Astrocyte of the hippocampus (primary cell): ENCODE measurements at regions not wholly inside any gene's neighbourhood (a gene's known extent, or its start where the extent isn't known, plus 50 kb on each side); places are given as distances from the start of the nearest gene placed in this dataset.

Experiments used
- DNase-seq: peaks from one replicate; pipeline ENCODE4 v3.0.0; 2011; ENCODE audit warnings: low read depth, low spot score

DNA sequence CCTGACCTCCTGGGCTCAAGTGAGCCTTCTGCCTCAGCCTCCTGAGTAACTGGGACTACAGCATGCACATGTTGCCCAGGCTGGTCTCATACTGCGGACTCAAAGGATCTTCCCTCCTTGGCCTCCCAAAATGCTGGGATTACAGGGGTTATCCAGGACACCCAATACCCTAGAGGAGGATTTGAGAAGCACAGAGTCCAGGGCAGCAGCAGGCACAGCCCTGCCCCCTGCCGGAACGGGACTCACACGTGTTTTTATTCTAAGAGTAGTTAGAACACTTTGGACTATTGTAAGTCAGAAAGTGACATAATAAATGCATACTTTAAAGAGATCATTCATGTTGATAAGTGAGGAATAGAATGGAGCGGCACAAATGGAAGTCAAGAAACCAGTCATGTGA lies 80.2 kb downstream of the C6orf118 start:
- no peak for DNase-seq

DNA sequence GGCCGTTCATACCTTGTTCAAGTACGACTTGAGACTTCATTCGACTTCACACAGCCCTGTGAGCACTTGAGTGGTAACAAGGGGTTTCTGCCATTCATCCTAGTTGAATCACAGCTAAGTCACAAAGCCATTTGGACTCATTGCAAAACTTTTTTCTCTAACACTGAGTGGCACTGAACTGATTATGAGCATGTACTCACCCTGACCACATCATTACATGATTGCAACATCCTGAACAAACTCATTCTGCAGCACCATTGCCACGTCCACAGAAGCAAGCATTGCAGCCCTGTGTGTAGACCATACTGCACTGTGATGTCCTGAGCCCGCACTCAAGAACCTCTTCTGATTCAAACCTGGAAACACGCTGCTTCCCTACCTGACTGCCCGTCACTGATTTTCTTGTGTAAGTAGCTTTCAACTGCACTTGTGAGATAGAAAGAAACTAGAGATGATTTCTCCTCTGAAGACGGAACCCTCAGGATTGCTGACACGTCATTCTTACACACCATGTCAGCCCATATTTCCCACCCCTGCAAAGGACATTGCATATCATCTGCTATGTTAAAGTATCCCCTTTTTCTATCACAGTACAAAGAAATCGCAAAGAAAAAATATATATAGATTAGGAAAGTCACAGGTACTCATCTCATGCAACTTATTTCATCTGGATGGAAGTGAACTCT lies 81.6 kb downstream of the C6orf118 start:
- peak; percentile 50 for DNase-seq

DNA sequence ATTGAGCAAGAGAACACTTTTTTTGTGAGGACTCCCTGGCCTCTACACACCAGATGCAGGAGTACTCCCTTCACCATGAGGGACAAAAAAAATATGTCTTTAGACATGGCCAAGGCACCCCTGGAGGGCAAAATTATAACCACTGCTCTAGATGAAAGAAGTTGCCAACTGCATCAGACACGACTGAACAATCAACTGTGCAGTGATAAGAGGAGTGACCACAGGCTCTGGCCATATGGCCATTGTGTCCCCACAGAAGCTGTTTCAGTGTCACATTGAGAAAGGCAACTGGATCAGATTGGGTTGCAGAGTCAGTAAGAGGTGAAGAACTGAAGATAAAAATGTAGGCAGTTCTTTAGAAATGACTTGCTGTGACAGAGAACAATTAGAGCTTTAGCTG lies 85.7 kb downstream of the C6orf118 start:
- no peak for DNase-seq

DNA sequence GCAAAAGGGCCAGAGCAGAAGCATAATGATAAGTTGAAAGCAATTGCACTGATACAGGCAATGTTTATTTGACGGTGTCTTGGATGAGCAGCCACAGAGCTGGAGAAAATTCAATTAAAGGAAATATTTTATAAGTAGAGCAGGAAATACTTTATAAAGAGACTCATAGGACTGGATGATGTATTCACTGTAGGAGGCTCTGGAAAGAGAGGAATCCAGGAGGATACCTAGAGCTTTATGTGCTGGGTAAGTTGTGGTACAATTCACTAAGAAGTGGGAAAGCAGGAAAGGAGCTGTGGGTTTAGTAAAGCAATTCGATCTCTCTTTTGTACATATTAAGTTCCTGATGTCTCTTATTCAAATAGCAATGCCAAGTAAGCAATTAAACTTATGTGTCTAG lies 86.3 kb downstream of the C6orf118 start:
- no peak for DNase-seq

DNA sequence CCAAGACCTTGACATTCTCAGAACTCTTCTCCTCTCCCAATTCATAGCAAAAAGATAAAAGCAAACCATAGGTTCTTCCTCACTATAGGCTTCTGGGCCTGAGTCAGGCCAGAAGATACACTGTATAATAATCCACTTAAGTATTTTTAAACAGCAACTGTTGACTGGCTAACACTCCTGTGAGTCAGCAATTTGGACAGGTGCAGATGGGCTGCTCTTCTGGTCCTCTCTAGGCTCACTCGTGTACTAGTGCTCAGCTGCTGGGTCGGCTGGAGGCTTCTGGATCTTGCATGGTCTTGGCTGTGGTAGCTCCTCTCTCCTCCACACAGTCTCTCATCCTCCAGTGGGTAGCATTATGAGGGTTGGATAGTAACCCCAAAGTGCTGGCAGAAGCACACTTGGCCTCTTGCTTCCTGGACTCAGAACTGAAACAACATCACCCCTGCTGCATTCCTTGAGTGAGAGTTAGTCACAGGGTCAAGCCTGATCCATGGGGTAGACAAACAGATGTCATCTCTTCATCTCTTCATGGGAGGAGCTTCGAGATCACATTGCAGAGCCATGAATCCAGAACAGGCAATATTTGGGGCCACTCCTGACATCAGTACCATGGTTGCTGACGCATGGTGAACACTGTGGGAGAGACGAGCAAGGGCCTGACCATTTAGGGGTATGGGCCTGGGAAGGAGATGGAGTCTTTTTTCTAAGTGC lies 86.9 kb downstream of the C6orf118 start:
- no peak for DNase-seq

DNA sequence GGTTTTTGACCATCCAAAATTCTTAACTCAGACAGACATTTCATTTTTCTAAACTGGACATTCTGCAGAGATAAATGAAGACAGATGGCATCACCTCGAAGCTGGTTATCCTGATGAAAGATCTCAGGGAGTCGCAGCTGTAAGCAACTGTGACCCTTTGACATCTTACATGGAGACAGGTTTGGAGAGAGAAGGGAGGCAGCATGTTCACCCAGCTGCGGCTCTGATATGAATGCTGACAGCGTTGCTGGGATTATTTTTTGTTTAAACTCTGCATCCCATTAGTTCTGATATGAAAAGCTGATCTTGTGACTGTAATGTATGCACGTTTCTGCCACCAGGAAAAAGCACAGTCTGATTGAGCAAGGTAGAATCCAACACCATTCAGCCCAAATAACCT lies 89.4 kb downstream of the C6orf118 start:
- no peak for DNase-seq

DNA sequence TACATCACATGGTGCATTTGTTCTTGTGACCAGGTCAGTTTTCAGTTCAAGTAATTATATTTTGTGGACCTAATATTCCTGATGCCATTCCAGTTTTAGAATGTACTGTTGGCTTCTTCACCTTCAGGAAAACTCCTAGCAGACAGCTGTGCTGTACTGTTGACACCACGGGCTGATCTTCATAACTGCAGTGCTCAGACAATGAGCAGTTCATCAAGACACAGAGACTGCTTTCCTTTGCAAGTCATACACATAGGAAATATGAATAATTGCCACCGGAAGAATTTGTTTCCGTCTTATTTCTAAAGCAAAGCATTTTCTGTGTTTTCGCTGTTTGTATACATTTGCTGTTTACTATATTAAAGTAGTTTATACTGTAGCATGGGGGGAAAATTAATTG lies 89.8 kb downstream of the C6orf118 start:
- DNase-seq: no peak

DNA sequence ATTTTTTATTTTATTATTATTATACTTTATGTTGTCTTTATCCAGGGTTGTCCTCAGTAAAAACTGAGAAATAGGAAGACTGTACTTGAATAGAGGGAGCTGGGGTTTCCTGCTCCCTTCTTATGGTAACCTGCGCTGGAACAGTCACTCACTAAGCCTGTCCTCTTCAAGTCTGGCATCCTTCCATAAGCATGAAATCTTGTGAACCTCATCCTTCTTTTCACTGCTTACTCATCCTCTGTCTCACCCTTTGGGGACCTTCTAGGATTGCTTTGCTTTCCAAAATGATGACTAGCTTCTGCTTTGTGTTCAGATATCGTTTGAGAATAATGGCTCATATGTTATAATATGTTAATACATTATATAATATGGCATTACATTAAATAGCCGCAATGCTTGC lies 90.6 kb downstream of the C6orf118 start:
- peak; percentile 34 for DNase-seq

DNA sequence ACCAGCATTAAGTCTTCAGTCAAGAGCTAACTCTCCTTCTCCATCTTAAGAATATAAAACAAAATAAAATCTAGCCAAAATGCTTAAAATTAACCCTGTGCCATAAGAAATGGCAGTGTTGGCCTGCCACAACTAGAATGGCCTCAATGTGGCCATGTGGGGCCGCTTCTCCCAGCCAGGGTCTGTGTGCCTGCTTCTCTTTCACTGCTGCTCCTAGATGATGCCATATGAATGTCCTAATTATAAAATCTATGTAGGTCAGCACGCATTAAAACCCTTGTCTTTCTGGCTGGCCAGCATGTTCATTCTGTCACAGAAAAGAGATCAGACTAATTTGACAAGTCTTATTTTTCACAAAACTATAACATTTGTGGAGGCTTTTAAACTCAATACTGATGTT lies 102.6 kb downstream of the C6orf118 start:
- no peak for DNase-seq

DNA sequence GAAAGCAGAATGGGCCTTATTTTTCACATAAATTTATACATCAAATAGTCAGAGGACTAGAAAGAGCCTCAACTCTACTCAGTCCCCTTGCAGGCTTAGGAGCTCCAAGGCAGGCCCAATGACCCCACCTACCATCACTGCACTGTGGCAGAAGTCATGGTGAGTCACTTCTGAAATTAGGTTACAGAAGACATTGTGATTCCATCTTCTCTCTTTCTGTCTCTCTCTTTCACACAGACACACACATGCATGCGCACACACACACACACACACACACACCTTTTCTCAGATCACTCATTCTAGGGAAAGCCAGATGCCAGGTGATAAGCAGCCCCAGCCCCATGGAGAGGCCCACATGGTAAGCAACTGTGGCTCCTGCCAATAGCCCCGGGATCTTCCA lies 103.8 kb downstream of the C6orf118 start:
- DNase-seq: no peak

DNA sequence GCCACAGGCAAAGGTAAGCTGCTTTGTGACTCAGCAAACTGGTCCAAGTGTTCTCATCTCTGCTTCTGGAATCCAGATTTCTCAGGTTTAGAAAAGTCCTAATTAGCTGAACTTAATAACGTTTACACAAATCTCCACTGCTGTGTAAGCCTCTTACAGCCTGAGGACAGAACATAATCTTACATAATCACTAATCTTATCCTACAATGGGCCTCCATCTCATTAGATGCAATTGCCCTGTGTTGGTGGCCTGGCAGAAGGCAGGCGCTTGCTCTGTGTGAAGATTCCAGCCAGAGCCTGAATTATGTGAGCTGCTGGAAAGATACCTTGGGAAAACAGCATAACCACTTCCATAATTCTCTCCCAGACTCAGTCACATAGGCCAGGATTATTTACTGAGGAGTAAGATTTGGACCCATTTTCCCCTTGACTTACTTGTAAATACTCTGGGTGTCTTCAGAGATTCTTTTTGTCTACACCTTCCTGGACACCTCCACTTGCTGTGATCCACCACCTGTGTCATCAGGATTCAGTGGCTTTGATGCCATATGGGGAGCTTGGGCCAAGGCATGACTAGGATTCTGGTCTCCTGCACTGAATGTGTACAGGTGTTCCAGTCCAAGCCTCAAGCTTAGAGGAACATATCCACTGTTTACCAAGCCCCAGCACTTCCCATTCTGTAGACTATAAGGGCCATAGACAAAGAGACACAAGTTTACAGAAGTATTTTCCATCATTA lies 104.4 kb downstream of the C6orf118 start:
- DNase-seq: no peak

DNA sequence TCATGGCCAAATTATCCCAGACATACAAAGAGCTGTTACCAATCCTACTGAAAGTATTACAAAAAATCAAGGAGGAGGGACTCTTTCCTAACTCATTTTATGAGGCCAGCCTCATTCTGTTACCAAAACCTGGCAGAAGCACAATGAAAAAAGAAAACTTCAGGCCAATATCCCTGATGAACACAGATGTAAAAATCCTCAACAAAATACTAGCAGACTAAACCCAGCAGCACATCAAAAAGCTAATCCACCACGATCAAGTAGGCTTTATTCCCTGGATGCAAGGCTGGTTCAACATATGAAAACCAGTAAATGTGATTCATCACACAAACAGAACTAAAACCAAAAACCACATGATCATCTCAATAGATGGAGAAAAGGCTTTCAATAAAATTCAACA lies 109.2 kb downstream of the C6orf118 start:
- no peak for DNase-seq

DNA sequence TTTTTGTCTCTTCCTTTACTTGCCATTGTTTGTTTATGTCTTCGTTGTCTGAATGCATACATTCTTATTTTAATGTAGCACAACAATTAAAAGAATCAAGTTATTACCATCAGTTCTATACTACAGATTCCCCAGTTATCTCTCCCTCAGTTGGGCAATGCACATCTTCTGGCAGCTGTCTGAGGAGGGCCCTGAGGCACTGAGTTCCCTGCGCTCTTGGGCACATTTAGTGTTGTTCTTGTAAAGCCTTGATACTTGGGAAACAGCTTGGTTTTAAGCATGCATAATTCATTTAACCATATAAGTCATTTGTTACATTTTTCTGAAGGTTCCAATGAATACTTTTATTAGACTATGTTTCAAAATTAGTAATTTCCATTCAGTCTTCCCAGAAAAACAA lies 117.9 kb downstream of the C6orf118 start:
- no peak for DNase-seq

DNA sequence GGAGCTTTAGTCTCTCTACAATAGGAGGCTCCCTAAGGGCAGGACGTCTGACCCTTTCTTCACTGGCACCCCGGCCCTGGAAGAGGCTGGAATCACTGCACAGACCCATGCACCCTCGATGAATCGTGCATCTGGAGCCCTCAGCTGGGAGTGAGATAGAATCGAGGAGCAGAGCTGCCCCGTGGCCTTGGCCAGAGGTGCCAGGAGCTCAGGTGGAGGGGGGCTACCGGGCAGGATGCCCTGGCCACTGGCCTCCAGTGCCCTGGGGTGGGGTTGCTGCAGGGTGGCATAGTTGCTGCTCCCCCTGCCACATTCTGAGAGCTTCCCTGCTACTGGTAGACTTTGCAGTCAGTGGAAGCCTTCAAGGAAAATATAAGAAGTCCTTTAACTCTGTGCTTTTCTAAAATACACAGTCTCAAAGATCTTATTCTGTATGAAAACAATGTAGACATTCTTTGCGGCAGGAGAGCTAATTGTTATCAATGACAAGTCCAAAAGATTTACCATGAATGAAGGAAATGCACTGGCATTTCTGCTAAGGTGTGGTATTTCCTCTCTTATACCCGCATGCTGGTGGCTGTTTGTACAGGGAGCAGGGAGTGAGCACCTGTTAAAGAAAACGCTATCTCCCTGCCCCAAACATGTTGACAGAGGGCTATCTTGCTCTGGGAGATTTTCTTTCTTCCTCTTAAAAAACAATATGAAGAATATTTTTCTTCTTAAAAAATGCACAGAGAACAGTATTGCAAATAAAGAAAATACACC lies 122.8 kb downstream of the C6orf118 start:
- DNase-seq: no peak

DNA sequence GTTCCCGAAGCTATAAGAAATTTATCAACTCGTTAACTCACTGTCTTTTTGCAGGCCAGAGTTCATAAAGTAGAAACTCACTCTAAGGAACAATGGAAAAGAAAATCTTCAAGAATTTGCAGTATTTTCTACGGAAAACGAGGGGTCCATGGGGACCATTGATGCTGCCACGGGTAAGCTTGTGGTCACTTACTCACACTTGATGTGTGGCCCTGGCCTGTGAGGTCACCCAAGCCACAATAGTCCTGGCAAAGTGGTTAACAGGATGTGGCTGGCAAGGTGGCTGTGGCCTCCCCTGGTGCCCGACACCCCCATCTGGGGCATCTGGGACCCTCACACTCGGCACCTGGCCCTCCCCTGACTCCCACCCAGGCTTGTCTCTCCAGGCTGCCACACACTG lies 123.4 kb downstream of the C6orf118 start:
- DNase-seq: peak; percentile 61

DNA sequence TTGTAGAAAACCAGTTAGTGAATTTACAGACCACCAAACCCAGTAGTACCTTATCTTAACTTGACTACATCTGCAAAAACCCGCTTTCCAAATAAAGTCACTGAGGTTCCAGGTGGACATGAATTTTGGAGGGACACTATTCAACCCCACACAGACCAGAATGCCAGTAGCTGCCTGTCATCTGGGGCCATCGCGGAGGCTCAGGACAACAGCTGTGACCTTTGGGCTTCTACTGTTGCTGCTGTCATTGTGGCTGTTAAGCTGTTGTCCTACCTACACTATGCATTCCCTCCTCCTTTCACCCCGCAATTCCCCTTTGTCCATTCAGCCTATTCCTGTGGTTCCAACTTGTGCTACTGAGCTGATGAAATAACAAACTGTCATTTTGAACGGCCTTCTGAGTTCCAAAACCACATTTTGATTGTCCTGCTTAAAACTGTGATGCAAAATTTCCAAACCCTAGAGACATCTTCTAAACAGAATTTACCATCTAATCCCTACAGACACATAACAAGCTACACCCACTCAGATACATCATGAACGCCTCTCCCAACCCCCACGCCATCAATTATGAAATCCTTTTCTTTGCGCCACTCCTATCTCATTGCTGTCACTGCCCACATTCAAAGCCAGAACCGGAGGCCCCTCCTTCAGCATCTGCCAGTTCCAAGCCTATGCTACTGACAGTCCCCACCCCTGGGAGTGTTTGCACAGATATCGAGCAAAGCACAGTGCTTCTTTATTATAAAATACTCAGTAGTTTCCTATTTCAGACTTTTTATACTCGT lies 125.0 kb downstream of the C6orf118 start:
- no peak for DNase-seq

DNA sequence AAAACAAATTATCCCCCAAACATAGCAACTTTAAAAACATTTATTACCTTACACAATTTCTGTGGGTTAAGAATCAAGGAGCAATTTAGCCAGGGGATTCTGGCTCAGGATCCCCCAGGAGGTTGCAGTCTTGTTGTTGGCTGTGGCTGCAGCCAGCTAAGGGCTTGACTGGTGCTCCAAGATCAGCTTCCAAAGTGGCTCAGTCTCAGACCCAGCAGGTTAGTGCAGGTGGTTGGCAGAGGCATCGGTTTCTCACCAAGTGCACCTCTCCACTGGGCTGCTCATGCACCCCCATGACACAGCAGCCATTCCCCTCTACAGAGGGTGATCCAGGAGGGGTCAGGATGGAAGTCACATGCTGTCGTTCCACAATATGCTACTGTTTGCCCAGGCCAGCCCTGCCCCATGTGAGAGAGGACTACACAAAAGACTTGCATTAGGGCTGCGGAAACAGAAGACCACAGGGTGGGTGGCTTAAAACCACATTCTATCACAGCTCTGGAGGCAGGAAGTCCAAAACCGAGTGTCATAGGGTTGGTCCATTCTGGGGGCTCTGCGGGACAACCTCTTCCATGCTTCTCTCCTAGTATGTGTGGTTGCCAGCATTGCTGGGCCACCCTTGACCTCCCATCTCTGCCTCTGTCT lies 125.8 kb downstream of the C6orf118 start:
- no peak for DNase-seq

DNA sequence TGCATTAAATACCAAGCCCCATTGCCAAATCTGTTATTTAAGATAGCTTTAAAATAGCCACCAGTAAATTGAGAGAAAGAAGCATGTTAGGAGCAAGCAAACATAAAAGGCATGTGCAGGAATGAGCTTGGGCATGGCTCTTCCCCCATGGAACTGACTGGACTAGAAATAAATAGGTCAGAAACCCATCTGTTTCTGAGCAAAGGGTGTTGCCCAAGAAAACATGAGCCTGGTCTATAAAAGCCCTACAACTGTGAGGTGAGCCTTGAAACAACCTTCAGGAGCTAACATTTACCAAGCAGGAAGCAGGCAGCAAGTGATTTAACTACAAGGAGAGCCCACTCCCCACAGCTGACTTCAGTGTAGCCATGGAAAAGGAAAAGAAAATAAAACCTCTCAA lies 126.3 kb downstream of the C6orf118 start:
- no peak for DNase-seq

DNA sequence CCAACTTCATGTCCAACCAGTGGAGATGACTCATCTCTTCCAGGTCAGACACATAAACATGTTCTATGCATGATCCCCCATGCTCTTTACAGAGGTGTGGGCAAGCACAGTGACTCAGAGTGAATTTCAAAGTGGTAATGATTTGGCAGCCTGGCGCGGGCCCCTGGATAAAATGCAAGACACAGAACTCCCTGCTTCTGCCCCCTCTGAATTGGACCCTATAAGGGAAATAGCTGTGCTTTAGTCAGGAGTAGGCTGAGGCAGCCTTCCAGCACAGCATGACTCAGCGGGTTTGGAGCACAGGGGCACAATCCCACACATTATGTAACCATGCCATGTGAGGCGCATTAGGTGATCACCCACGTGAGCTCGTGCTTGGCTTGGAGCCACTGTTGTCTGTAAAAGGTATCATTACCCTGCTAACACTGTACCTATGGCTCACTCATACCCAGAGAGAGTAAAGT lies 127.4 kb downstream of the C6orf118 start:
- peak; percentile 84 for DNase-seq

DNA sequence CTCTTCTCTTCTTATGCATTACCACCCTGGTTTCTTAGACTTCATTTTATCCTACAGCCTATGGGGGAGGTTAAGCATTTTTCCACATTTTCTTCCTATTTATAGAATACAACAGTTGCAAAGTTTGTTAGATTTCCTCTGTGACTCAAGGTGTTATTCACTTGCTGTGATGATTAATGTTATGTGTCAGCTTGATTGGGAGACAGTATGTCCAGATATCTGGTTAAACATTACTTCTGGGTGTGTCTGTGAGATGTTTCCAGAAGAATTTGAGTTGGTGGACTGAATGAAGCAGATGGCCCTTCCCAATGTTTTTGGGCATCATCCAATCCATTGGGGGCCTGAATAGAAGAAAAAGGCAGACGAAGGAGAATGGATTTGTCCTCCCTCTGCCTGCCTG lies 131.3 kb downstream of the C6orf118 start:
- no peak for DNase-seq

DNA sequence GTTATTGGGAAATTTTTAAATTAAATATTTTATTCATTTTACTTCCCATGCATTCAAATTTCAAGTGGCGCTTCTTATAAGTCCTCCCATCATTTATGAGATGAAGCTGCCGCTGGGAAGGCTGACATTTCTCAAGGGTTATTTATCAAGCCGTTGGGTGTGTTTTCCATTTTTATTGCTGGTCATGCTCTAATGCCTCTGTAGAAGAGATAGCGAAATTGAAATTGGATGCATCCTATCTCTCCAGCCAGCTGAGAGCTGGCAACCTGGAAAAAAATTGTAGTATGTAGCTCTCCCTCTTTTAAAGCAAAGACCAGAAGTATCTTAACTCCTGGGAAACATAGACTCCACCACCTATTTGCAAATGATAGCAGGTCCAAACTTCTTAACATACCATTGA lies 135.9 kb downstream of the C6orf118 start:
- no peak for DNase-seq
